ENCODE measurements at regions not wholly inside any gene's neighbourhood (a gene's known extent, or its start where the extent isn't known, plus 50 kb on each side); places are given as distances from the start of the nearest gene placed in this dataset.

- TF ChIP-seq CTCF (IDR thresholded peaks at IDR 0.05; ENCODE audit: insufficient read depth, low read depth, low read length) (no peak), EZH2 (IDR thresholded peaks at IDR 0.05; ENCODE audit: insufficient read depth, low read length) (no peak)
These were observed 258.1 kb downstream of the RAB38 start for GRCh38 chr11:87917111-87917510.
